NCI-H1417 (cell line): ENCODE measurements at regions not wholly inside any gene's neighbourhood (a gene's known extent, or its start where the extent isn't known, plus 50 kb on each side); places are given as distances from the start of the nearest gene placed in this dataset.
A peak's percentile ranks its signal among the peaks of the same experiment; 100 is the strongest.
"Not testable (repeated sequence)": the region's sequence is repeated elsewhere in the genome, so short reads cannot be mapped to it uniquely, and the experiment has no call there.

ENCODE experiments used
- DNase-seq, 3 experiments: peaks; one replicate each; lab custom pipeline; 2025; lab: John Stamatoyannopoulos, UW

GRCh38 chr6:1445650-1446330 is 56.4 kb downstream of the FOXF2 start:
- DNase-seq, result no peak

- no peak for DNase-seq
These were observed 60.5 kb downstream of the FOXF2 start for GRCh38 chr6:1449896-1450295.

- no peak for DNase-seq
These were observed 63.6 kb downstream of the FOXF2 start for GRCh38 chr6:1453024-1453423.

GRCh38 chr6:1456816-1457215 is 67.4 kb downstream of the FOXF2 start:
- DNase-seq, result not testable (repeated sequence)

- no peak for DNase-seq
These were observed 71.8 kb downstream of the FOXF2 start for GRCh38 chr6:1461207-1461606.

GRCh38 chr6:1461736-1462135 is 72.4 kb downstream of the FOXF2 start:
- DNase-seq, result no peak

GRCh38 chr6:1463275-1463674 is 73.9 kb downstream of the FOXF2 start:
- no peak for DNase-seq

- DNase-seq, result no peak
These were observed 74.5 kb downstream of the FOXF2 start for GRCh38 chr6:1463751-1464426.

GRCh38 chr6:1464781-1465370 is 75.5 kb downstream of the FOXF2 start:
- DNase-seq, result peak in 1 of 3 experiments; percentile 5

- no peak for DNase-seq
These were observed 78.8 kb downstream of the FOXF2 start for GRCh38 chr6:1468126-1468525.

- DNase-seq, result no peak
These were observed 80.7 kb downstream of the FOXF2 start for GRCh38 chr6:1470040-1470439.

- no peak for DNase-seq
These were observed 83.3 kb downstream of the FOXF2 start for GRCh38 chr6:1472643-1473042.

- DNase-seq, result no peak
These were observed 83.8 kb downstream of the FOXF2 start for GRCh38 chr6:1473166-1473565.

GRCh38 chr6:1473598-1473997 is 84.2 kb downstream of the FOXF2 start:
- no peak for DNase-seq

GRCh38 chr6:1474205-1474604 is 84.8 kb downstream of the FOXF2 start:
- no peak for DNase-seq

GRCh38 chr6:1475174-1475573 is 85.8 kb downstream of the FOXF2 start:
- no peak for DNase-seq

GRCh38 chr6:1477432-1478090 is 88.2 kb downstream of the FOXF2 start:
- no peak for DNase-seq

GRCh38 chr6:1478163-1478826 is 88.9 kb downstream of the FOXF2 start:
- DNase-seq, result not testable (repeated sequence)

GRCh38 chr6:1479095-1479494 is 89.7 kb downstream of the FOXF2 start:
- DNase-seq, result no peak

- no peak for DNase-seq
These were observed 90.3 kb downstream of the FOXF2 start for GRCh38 chr6:1479601-1480221.

GRCh38 chr6:1481286-1481685 is 91.9 kb downstream of the FOXF2 start:
- no peak for DNase-seq
